Breast epithelium (tissue), 3 donors: ENCODE measurements at regions not wholly inside any gene's neighbourhood (a gene's known extent, or its start where the extent isn't known, plus 50 kb on each side); places are given as distances from the start of the nearest gene placed in this dataset.

Source experiments
- CTCF ChIP-seq, 3 donors: fragments of 450-650 bp; IDR thresholded peaks; one replicate each; pipeline ENCODE4 v1.5.1; 2016 to 2017; ENCODE audit warnings: antibody characterized with exemption in 3 of 3, mild to moderate bottlenecking in 3 of 3, moderate library complexity in 3 of 3
- POLR2A ChIP-seq: fragments of 450-650 bp; IDR thresholded peaks from one replicate; pipeline ENCODE4 v1.6.1; 2016; ENCODE audit warnings: antibody characterized with exemption, mild to moderate bottlenecking, moderate library complexity
- POLR2AphosphoS5 ChIP-seq, 3 donors: sonication (generic); formaldehyde crosslinking; IDR thresholded peaks; one replicate each; pipeline ENCODE4 v1.6.1; 2017; ENCODE audit warnings: antibody characterized with exemption in 3 of 3

DNA sequence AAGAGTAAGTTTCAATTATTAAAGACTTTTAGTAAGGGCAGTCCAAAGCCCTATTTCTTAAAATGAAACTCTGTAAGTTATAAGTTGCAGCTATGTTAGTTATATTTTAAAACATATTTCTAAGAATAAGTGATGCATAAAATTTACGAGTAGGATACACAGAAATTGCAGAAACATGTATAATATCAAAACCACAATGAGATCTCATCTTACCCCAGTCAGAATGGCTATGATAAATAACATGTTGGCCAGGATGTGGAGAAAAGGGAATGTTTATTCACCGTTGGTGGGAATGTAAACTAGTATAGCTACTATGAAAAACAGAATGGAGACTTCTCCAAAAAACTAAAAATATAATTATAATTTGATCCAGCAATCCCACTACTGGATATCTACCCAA, 201.2 kb downstream of the CBLN2 start:
- TF ChIP-seq POLR2A (no peak), CTCF (IDR thresholded peaks at IDR 0.05) (no peak), POLR2AphosphoS5 (IDR thresholded peaks at IDR 0.05) (no peak)
